SK-N-SH (cell line): ENCODE measurements at regions not wholly inside any gene's neighbourhood (a gene's known extent, or its start where the extent isn't known, plus 50 kb on each side); places are given as distances from the start of the nearest gene placed in this dataset.

ENCODE experiments used
- CTCF ChIA-PET: fragments of 300-600, 350-600 bp; formaldehyde crosslinking; extraction: SDS; loops from one replicate; lab custom pipeline; 2021; lab: Yijun Ruan, JAX
- POLR2A ChIA-PET: fragments of 350-600 bp; sonication (Branson Sonifier 250); formaldehyde crosslinking; extraction: SDS; loops from one replicate; lab custom pipeline; 2020; ENCODE audit warnings: antibody characterized with exemption, inconsistent platforms; lab: Yijun Ruan, JAX
- DNase-seq: peaks from one replicate; pipeline ENCODE4 v3.0.0; 2012
- H2AFZ ChIP-seq: fragments of 200-600 bp; sonication (generic); 2 replicates; pipeline ENCODE4 v1.8.1; 2016; ENCODE audit warnings: antibody characterized with exemption, mild to moderate bottlenecking, low read depth
- H3F3A ChIP-seq: fragments of 200-600 bp; sonication (generic); replicated peaks from 2 replicates; pipeline ENCODE3; 2016; ENCODE audit warnings: antibody characterized with exemption, mild to moderate bottlenecking; ENCODE audit not compliant: insufficient read depth
- H3K27ac ChIP-seq, 2 experiments: fragments of 200-500 bp in 1 of 2; fragments of 200-600 bp in 1 of 2; sonication (Bioruptor generic) in 1 of 2; sonication (generic), shearing (Covaris generic) in 1 of 2; 2 replicates each; pipeline versions ENCODE4 v1.5.1 to v1.6.1; 2014 to 2016; ENCODE audit warnings: low read depth in 2 of 2, inconsistent platforms in 1 of 2, low read length in 1 of 2, mild to moderate bottlenecking in 1 of 2, mixed read lengths in 1 of 2
- H3K27me3 ChIP-seq: fragments of 200-600 bp; sonication (generic), shearing (Covaris generic); 2 replicates; pipeline ENCODE4 v1.6.1; 2016; ENCODE audit warnings: mixed run types; ENCODE audit not compliant: insufficient read depth
- H3K36me3 ChIP-seq, 2 experiments: fragments of 200-500 bp in 1 of 2; fragments of 200-600 bp in 1 of 2; sonication (Bioruptor generic) in 1 of 2; sonication (generic) in 1 of 2; replicated peaks in 1 of 2; 2 replicates each; pipeline versions ENCODE3 to v1.5.1; 2014 to 2016; ENCODE audit warnings: low read length in 1 of 2, mild to moderate bottlenecking in 1 of 2; ENCODE audit not compliant: insufficient read depth in 2 of 2, control insufficient read depth in 1 of 2
- H3K4me1 ChIP-seq, 2 experiments: fragments of 200-500 bp in 1 of 2; fragments of 200-600 bp in 1 of 2; sonication (Bioruptor generic) in 1 of 2; sonication (generic), shearing (Covaris generic) in 1 of 2; 2 replicates each; pipeline versions ENCODE4 v1.5.1 to v1.6.1; 2014 to 2016; ENCODE audit warnings: low read depth in 1 of 2, low read length in 1 of 2, mixed run types in 1 of 2; ENCODE audit not compliant: insufficient read depth in 2 of 2, control insufficient read depth in 1 of 2
- H3K4me2 ChIP-seq: fragments of 200-600 bp; sonication (generic), shearing (Covaris generic); 2 replicates; pipeline ENCODE4 v1.6.1; 2017; ENCODE audit warnings: mixed run types
- H3K4me3 ChIP-seq, 2 experiments: fragments of 200-500 bp in 1 of 2; fragments of 200-600 bp in 1 of 2; sonication (Bioruptor generic) in 1 of 2; sonication (generic), shearing (Covaris generic) in 1 of 2; 2 replicates each; pipeline versions ENCODE4 v1.5.1 to v1.8.1; 2014 to 2016; ENCODE audit warnings: low read depth in 2 of 2, inconsistent platforms in 1 of 2, low read length in 1 of 2, mild to moderate bottlenecking in 1 of 2, mixed read lengths in 1 of 2, moderate library complexity in 1 of 2
- H3K79me2 ChIP-seq: fragments of 200-600 bp; sonication (generic); 2 replicates; pipeline ENCODE4 v1.8.1; 2017; ENCODE audit warnings: mild to moderate bottlenecking; ENCODE audit not compliant: insufficient read depth
- H3K9ac ChIP-seq: fragments of 200-600 bp; sonication (generic); 2 replicates; pipeline ENCODE4 v1.6.1; 2017; ENCODE audit warnings: mixed run types
- H3K9me2 ChIP-seq: fragments of 200-600 bp; sonication (generic); 2 replicates; pipeline ENCODE4 v1.6.1; 2017; ENCODE audit warnings: mixed run types
- H3K9me3 ChIP-seq: fragments of 200-600 bp; sonication (generic); 2 replicates; pipeline ENCODE4 v1.6.1; 2017; ENCODE audit warnings: mixed run types, mild to moderate bottlenecking, moderate library complexity
- H4K20me1 ChIP-seq: fragments of 200-600 bp; sonication (generic); 2 replicates; pipeline ENCODE4 v1.6.1; 2017; ENCODE audit warnings: mild to moderate bottlenecking, mixed run types; ENCODE audit not compliant: insufficient read depth
- CHD2 ChIP-seq: fragments of 150-350 bp; IDR thresholded peaks from 2 replicates; pipeline ENCODE4 v1.6.1; 2018; ENCODE audit warnings: low read length; ENCODE audit not compliant: partially characterized antibody
- ELF1 ChIP-seq: IDR thresholded peaks from 2 replicates; pipeline ENCODE4 v1.4.0; 2012
- EP300 ChIP-seq, 2 experiments: IDR thresholded peaks; 2 replicates each; pipeline versions ENCODE4 v1.4.0 to v1.6.1; 2012; ENCODE audit warnings: borderline replicate concordance in 1 of 2, low read depth in 1 of 2, low read length in 1 of 2
- EZH2phosphoT487 ChIP-seq: fragments of 200-600 bp; sonication (generic); IDR thresholded peaks from 2 replicates; pipeline ENCODE4 v1.6.1; 2017; ENCODE audit warnings: low read depth, mixed run types, mild to moderate bottlenecking, antibody characterized with exemption, moderate library complexity, borderline replicate concordance
- FOXJ3 ChIP-seq: sonication (generic); formaldehyde crosslinking; IDR thresholded peaks from 2 replicates; pipeline ENCODE4 v1.5.1; 2020; ENCODE audit warnings: mild to moderate bottlenecking, missing genetic modification reagents
- FOXM1 ChIP-seq: IDR thresholded peaks from 2 replicates; pipeline ENCODE4 v1.4.0; 2012; ENCODE audit warnings: low read depth, mild to moderate bottlenecking
- GABPA ChIP-seq: IDR thresholded peaks from 2 replicates; pipeline ENCODE4 v1.4.0; 2012; ENCODE audit warnings: low read depth, mild to moderate bottlenecking
- GATA2 ChIP-seq: sonication (generic); formaldehyde crosslinking; IDR thresholded peaks from 2 replicates; pipeline ENCODE4 v1.5.0; 2020; ENCODE audit warnings: mild to moderate bottlenecking, missing genetic modification reagents
- MEF2A ChIP-seq: IDR thresholded peaks from 2 replicates; pipeline ENCODE4 v1.4.0; 2012; ENCODE audit warnings: low read depth, borderline replicate concordance
- MXI1 ChIP-seq: IDR thresholded peaks from 2 replicates; pipeline ENCODE4 v1.6.1; 2012; ENCODE audit warnings: mild to moderate bottlenecking, low read depth, low read length, improper control_type of control experiment
- NFIC ChIP-seq: IDR thresholded peaks from 2 replicates; pipeline ENCODE4 v1.4.0; 2012; ENCODE audit warnings: borderline replicate concordance
- POLR2AphosphoS5 ChIP-seq: IDR thresholded peaks from 2 replicates; pipeline ENCODE4 v1.6.1; 2012; ENCODE audit warnings: low read depth, low read length
- RAD21 ChIP-seq: IDR thresholded peaks from 2 replicates; pipeline ENCODE4 v1.6.1; 2012; ENCODE audit warnings: mild to moderate bottlenecking, low read length
- RCOR1 ChIP-seq: fragments of 150-350 bp; IDR thresholded peaks from 2 replicates; pipeline ENCODE4 v1.6.1; 2017; ENCODE audit warnings: antibody characterized with exemption, low read length
- SIN3A ChIP-seq: IDR thresholded peaks from 2 replicates; pipeline ENCODE4 v1.6.1; 2012; ENCODE audit warnings: low read depth, mild to moderate bottlenecking, low read length, moderate library complexity, borderline replicate concordance
- TAF1 ChIP-seq: IDR thresholded peaks from 2 replicates; pipeline ENCODE4 v1.6.1; 2012; ENCODE audit warnings: low read depth, mild to moderate bottlenecking, low read length, moderate library complexity, borderline replicate concordance
- TEAD4 ChIP-seq: IDR thresholded peaks from 2 replicates; pipeline ENCODE4 v1.4.0; 2012; ENCODE audit warnings: mild to moderate bottlenecking, borderline replicate concordance; ENCODE audit not compliant: insufficient read depth
- ZBTB33 ChIP-seq: IDR thresholded peaks from 2 replicates; pipeline ENCODE4 v1.4.0; 2012; ENCODE audit warnings: low read depth, borderline replicate concordance
- WGBS: methylation state at CpG from one replicate; pipeline ENCODE4 v1.1.6; 2017; ENCODE audit warnings: low lambda C conversion rate; 5-methylcytosine and 5-hydroxymethylcytosine counted together
- TF ChIP-seq, protein P1 (sequence below): IDR thresholded peaks from 2 replicates; pipeline ENCODE4; 2012
- TF ChIP-seq, protein P2 (sequence below): IDR thresholded peaks from 2 replicates; pipeline ENCODE4 v1.6.1; 2012; ENCODE audit warnings: mild to moderate bottlenecking, low read depth, low read length, moderate library complexity

DNA sequence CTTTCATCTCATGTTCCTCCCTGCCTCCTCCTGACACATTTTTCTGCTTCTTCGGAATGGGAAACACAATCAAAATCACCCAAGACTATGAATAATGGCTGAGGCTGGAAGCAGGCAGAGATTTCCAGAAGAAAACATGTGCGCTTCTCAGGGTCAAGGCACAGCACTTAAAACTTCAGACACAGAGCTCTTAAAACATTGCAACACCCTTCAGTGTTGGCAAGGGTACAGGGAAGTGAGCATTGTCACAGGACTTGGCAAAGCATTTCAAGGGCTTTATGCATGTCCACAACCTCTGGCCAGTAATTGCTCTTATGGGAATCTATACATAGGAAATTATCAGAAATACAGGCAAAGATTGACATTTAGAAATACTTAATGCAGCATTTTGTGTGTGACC is 477.6 kb upstream of the KLHL29 start:
- no peaks in the 10 kb centered on the region for H3K79me2 ChIP-seq
- H4K20me1 ChIP-seq, result no peaks in the 10 kb centered on the region
- H3K36me3 ChIP-seq, result no peaks in the 10 kb centered on the region
- ChIA-PET POLR2A (no interaction called here), CTCF (interaction anchor here (1.1 kb wide), 1 partner anchor 15 kb away, joined by 3 read pairs; no protein-coding TSS in a partner anchor)
- DNase-seq, result no peak
- no peak overlapping the region for H2AFZ ChIP-seq
- WGBS, result 24% methylated on average over 2 of the region's 2 CpGs
- H3K9ac ChIP-seq, result no peak overlapping the region
- H3K4me2 ChIP-seq, result no peak overlapping the region
- TF ChIP-seq GABPA (no peak), GATA2 (CRISPR knock-in tag) (no peak), EP300 (IDR thresholded peaks at IDR 0.05; ENCODE audit: borderline replicate concordance in 1 of 2, low read depth in 1 of 2, low read length in 1 of 2) (no peak), TAF1 (no peak), ZBTB33 (no peak), RAD21 (no peak), SIN3A (no peak), ELF1 (no peak), MXI1 (no peak), EZH2phosphoT487 (no peak)
- TF ChIP-seq, protein P1, sequence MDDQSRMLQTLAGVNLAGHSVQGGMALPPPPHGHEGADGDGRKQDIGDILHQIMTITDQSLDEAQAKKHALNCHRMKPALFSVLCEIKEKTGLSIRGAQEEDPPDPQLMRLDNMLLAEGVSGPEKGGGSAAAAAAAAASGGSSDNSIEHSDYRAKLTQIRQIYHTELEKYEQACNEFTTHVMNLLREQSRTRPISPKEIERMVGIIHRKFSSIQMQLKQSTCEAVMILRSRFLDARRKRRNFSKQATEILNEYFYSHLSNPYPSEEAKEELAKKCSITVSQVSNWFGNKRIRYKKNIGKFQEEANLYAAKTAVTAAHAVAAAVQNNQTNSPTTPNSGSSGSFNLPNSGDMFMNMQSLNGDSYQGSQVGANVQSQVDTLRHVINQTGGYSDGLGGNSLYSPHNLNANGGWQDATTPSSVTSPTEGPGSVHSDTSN, result no peak
- no peaks in the 10 kb centered on the region for H3K9me2 ChIP-seq
- no peaks in the 10 kb centered on the region for H3K9me3 ChIP-seq
- no peaks in the 10 kb centered on the region for H3F3A ChIP-seq
- H3K27ac ChIP-seq, result no peak overlapping the region
- H3K4me1 ChIP-seq, result peaks cover 0 to 3% of the 10 kb centered on the region in 2 experiments; a peak in 2 of 4 replicates
- H3K27me3 ChIP-seq, result no peaks in the 10 kb centered on the region
- H3K4me3 ChIP-seq, result no peak overlapping the region

DNA sequence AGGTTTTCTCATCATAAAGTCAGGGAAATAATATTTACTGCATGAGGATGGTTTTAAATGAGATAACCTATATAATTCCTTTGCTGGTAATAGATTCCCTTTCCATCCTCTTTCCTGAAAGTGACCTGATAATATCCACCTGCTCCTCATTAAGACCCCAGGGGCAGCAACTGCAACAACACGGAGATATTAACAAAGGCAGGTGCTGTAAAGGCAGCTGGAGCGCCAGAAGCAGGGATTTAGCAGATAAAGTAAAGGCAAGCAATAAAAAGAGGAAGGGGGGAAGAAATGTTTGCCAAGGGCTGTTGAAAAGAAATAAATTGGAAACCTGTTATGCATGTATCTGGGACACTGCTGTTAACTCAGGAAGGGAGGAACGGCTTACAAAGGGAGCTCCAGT is 472.6 kb upstream of the KLHL29 start:
- Histone ChIP-seq H3F3A (no peaks in the 10 kb centered on the region), H2AFZ (no peak overlapping the region), H3K27ac (peak overlapping the region in 1 of 2 experiments; percentile 62; a peak in 1 of 4 replicates), H3K4me1 (peaks cover 0 to 11% of the 10 kb centered on the region in 2 experiments; a peak in 2 of 4 replicates), H3K79me2 (no peaks in the 10 kb centered on the region), H3K4me3 (no peak overlapping the region), H3K36me3 (no peaks in the 10 kb centered on the region), H3K9me3 (no peaks in the 10 kb centered on the region), H3K27me3 (no peaks in the 10 kb centered on the region), H3K9me2 (no peaks in the 10 kb centered on the region), H4K20me1 (no peaks in the 10 kb centered on the region), H3K4me2 (no peak overlapping the region), H3K9ac (no peak overlapping the region)
- POLR2A ChIA-PET, result no interaction called here
- CTCF ChIA-PET, result interaction anchor here (0.6 to 3.2 kb wide), 4 partner anchors 9 to 1493 kb away, joined by 3 to 13 read pairs (median 3); no protein-coding TSS in a partner anchor
- DNase-seq, result peak; percentile 27
- WGBS, result 14% methylated on average over 3 of the region's 3 CpGs
- TF ChIP-seq MEF2A (no peak), ZBTB33 (no peak), RCOR1 (peak; percentile 91), CHD2 (peak; percentile 42), FOXM1 (no peak), TEAD4 (no peak), RAD21 (no peak; the same call in 1 of the 2 replicates), NFIC (no peak), POLR2AphosphoS5 (no peak), FOXJ3 (CRISPR knock-in tag) (peak; percentile 54; the same call in 1 of the 2 replicates)
- TF ChIP-seq, protein P2, sequence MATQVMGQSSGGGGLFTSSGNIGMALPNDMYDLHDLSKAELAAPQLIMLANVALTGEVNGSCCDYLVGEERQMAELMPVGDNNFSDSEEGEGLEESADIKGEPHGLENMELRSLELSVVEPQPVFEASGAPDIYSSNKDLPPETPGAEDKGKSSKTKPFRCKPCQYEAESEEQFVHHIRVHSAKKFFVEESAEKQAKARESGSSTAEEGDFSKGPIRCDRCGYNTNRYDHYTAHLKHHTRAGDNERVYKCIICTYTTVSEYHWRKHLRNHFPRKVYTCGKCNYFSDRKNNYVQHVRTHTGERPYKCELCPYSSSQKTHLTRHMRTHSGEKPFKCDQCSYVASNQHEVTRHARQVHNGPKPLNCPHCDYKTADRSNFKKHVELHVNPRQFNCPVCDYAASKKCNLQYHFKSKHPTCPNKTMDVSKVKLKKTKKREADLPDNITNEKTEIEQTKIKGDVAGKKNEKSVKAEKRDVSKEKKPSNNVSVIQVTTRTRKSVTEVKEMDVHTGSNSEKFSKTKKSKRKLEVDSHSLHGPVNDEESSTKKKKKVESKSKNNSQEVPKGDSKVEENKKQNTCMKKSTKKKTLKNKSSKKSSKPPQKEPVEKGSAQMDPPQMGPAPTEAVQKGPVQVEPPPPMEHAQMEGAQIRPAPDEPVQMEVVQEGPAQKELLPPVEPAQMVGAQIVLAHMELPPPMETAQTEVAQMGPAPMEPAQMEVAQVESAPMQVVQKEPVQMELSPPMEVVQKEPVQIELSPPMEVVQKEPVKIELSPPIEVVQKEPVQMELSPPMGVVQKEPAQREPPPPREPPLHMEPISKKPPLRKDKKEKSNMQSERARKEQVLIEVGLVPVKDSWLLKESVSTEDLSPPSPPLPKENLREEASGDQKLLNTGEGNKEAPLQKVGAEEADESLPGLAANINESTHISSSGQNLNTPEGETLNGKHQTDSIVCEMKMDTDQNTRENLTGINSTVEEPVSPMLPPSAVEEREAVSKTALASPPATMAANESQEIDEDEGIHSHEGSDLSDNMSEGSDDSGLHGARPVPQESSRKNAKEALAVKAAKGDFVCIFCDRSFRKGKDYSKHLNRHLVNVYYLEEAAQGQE, result no peak
